Large intestine (tissue), 3 donors: ENCODE measurements at regions not wholly inside any gene's neighbourhood (a gene's known extent, or its start where the extent isn't known, plus 50 kb on each side); places are given as distances from the start of the nearest gene placed in this dataset.

Experiments used
- DNase-seq, 2 donors: peaks; one replicate each; pipeline versions ENCODE4 v3.0.0 to v3.0.0-alpha.2; 2013
- H3K27ac ChIP-seq: one replicate; pipeline ENCODE4 v1.5.1; 2013; ENCODE audit warnings: low read length
- H3K27me3 ChIP-seq: 2 replicates; pipeline ENCODE4 v1.6.1; 2013; ENCODE audit warnings: low read length; ENCODE audit not compliant: control insufficient read depth, insufficient read depth
- H3K36me3 ChIP-seq: 2 replicates; pipeline ENCODE4 v1.6.1; 2013; ENCODE audit warnings: low read length; ENCODE audit not compliant: control insufficient read depth, insufficient read depth
- H3K4me1 ChIP-seq: one replicate; pipeline ENCODE4 v1.6.1; 2013; ENCODE audit warnings: low read length; ENCODE audit not compliant: control insufficient read depth, insufficient read depth
- H3K4me3 ChIP-seq: one replicate; pipeline ENCODE4 v1.5.1; 2013; ENCODE audit warnings: low read length
- H3K9me3 ChIP-seq: one replicate; pipeline ENCODE4 v1.6.1; 2013; ENCODE audit warnings: mild to moderate bottlenecking, low read depth, low read length, moderate library complexity; ENCODE audit not compliant: control insufficient read depth
- WGBS: methylation state at CpG from one replicate; pipeline ENCODE4 v1.1.5; 2013; ENCODE audit warnings: low lambda C conversion rate; ENCODE audit not compliant: insufficient coverage; 5-methylcytosine and 5-hydroxymethylcytosine counted together

DNA sequence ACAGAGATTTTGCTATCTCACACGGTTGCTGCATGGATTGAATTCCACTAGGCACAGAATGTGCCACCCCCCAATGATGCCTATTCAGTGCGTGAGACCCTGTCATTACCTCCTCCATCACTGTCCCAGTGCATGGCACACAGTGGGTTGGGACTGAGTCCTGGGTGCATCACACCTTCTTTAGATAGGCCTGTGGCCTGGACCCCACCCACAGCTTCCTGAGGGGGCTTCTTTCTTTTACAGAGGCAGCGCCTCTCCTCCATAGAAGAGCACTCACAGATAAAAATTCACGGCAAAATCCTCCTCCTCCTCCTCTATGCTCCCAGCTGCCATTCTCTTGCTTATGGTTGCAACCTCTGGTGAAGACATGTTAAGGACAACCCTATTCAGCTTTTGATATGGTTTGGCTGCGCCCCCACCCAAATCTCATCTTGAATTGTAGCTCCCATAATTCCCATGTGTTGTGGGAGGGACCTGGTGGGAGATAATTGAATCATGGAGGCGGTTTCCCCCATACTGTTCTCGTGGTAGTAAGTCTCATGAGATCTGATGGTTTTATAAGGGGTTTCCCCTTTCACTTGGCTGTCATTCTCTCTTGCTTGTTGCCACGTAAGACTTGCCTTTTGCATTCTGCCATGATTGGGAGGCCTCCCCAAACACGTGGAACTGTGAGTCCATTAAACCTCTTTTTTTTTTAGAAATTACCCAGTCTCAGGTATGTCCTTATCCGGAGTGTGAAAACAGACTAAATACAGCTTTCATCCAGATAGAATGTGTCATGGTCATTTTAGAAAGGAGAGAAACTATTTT is 147.6 kb downstream of the KLF13 start:
- no peak for DNase-seq
- Histone ChIP-seq H3K4me3 (no peak overlapping the region), H3K27ac (no peak overlapping the region), H3K36me3 (no peaks in the 10 kb centered on the region), H3K27me3 (peaks cover 3% of the 10 kb centered on the region), H3K4me1 (peaks cover 2% of the 10 kb centered on the region), H3K9me3 (no peaks in the 10 kb centered on the region)
- WGBS = 80% methylated on average over 2 of the region's 10 CpGs

GRCh38 chr15:31476236-31476810 is 149.7 kb downstream of the KLF13 start:
- WGBS = no CpG with 5 or more reads among the region's 7 CpGs
- DNase-seq = no peak
- peaks cover 12% of the 10 kb centered on the region for H3K27me3 ChIP-seq

DNA sequence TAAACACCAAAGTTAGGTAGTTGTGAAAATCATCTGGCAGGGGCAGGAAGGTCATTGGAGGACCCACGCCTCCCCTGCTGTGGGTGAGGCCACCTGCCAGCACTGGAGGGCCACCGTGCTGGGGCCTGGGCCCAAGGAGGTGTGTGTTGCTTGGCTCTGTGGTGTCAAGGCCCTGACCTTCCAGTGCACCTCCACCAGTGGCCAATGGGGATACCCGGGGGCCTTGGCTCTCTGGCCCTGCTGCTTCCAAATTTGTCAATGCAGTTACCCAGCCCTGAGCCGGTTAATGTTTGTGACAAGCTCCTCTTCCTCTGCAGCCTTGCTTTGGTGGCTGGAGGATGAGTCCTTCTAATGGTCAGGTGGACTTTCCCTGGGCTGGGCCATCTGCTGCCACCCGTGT is 150.2 kb downstream of the KLF13 start:
- no peaks in the 10 kb centered on the region for H3K36me3 ChIP-seq
- no peaks in the 10 kb centered on the region for H3K9me3 ChIP-seq
- H3K4me3 ChIP-seq = no peak overlapping the region
- H3K27me3 ChIP-seq = peaks cover 16% of the 10 kb centered on the region
- no peak overlapping the region for H3K27ac ChIP-seq
- no peak for DNase-seq
- WGBS = no CpG with 5 or more reads among the region's 5 CpGs
- H3K4me1 ChIP-seq = peaks cover 2% of the 10 kb centered on the region

More at GRCh38 chr15:31476236-31476810, 149.7 kb downstream of the KLF13 start:
- Histone ChIP-seq H3K4me3 (no peak overlapping the region), H3K4me1 (peaks cover 2% of the 10 kb centered on the region), H3K9me3 (no peaks in the 10 kb centered on the region), H3K36me3 (no peaks in the 10 kb centered on the region), H3K27ac (no peak overlapping the region)

DNA sequence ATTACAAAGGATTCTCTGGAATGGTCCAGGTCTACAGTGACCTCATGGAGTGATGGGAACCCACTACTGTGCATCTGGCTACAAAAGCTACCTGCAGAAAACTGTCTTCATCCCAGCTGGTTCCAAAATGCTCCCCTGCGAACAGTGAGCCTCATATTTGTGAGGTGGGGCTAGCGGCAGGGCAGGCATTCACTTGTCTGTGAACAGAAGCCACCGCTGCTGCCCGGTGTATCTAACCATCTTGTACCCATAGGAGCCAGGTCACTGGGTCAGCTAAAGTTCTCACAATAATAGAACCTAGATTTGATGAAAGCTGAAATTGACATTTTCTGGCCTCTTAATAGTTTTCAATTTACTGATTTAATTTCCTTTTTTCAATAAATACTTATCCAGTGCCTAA is 150.7 kb downstream of the KLF13 start:
- H3K36me3 ChIP-seq = no peaks in the 10 kb centered on the region
- no CpG with 5 or more reads among the region's 4 CpGs for WGBS
- DNase-seq = no peak
- peaks cover 20% of the 10 kb centered on the region for H3K27me3 ChIP-seq
- H3K9me3 ChIP-seq = no peaks in the 10 kb centered on the region
- H3K27ac ChIP-seq = no peak overlapping the region
- no peak overlapping the region for H3K4me3 ChIP-seq
- H3K4me1 ChIP-seq = peaks cover 2% of the 10 kb centered on the region

GRCh38 chr15:31477851-31478701 is 151.4 kb downstream of the KLF13 start:
- no peak for DNase-seq
- no peaks in the 10 kb centered on the region for H3K36me3 ChIP-seq
- 100% methylated on average over 1 of the region's 8 CpGs for WGBS

GRCh38 chr15:31478702-31479221 is 152.1 kb downstream of the KLF13 start:
- no peaks in the 10 kb centered on the region for H3K9me3 ChIP-seq
- DNase-seq = no peak

More at GRCh38 chr15:31477851-31478701, 151.4 kb downstream of the KLF13 start:
- Histone ChIP-seq H3K9me3 (no peaks in the 10 kb centered on the region), H3K4me1 (no peaks in the 10 kb centered on the region), H3K27ac (no peak overlapping the region), H3K27me3 (peaks cover 28% of the 10 kb centered on the region), H3K4me3 (no peak overlapping the region)

DNA sequence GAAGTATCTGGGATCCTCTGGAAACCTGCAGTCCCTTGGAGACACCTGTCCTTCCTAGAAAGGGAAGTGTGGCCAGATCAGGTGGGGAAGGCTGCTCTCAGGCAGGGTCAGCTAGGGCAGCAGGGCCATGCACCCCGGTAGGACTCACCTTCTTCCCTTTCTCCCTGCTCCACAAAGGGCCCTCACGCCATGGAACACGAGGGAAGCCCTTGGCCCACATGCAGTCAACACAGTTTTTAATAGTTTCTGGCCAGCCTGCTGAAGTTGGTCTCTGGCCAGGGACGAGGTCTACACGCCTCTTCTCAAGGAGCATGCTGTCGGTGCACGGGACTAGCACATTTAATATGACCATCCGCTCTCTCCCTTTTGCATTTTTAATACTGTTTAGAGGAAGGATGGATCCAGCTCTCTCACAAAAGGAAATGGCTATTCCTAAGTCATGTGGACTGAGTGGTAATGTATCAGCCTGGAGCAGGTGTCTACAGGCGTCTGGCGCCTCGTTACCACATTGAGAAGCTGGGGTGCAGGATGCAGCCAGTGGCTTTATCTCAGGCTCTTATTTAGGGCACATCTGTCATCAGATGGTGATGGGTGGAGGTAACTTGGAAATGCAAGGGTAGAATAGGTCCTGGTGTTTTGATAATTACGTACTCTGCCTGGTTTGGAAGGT is 153.9 kb downstream of the KLF13 start:
- Histone ChIP-seq H3K27me3 (peaks cover 45% of the 10 kb centered on the region), H3K27ac (no peak overlapping the region), H3K9me3 (peaks cover 9% of the 10 kb centered on the region), H3K4me1 (no peaks in the 10 kb centered on the region), H3K4me3 (no peak overlapping the region), H3K36me3 (no peaks in the 10 kb centered on the region)
- DNase-seq = no peak
- 100% methylated on average over 1 of the region's 12 CpGs for WGBS

More at GRCh38 chr15:31478702-31479221, 152.1 kb downstream of the KLF13 start:
- H3K27me3 ChIP-seq = peaks cover 28% of the 10 kb centered on the region
- no CpG with 5 or more reads among the region's 13 CpGs for WGBS
- H3K4me1 ChIP-seq = no peaks in the 10 kb centered on the region
- no peaks in the 10 kb centered on the region for H3K36me3 ChIP-seq
- no peak overlapping the region for H3K4me3 ChIP-seq
- no peak overlapping the region for H3K27ac ChIP-seq

DNA sequence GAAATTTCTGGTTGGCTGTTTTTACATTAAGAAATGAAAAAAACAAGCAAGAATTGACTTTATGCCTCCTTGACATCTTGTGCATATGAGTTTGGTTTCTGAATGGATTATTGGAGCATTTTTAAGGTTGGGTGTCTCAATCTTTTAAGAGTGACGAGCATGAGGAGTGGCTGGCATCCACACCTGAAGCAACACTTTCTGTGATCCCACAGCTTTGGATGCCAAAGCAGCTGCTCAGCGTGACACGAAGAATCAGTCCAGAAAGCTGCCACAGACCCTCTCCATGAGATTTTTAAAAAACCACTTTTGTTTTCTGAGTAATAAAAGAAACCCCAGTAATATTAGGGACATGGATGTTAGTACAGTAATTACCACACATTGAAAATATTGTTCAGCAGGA is 154.5 kb downstream of the KLF13 start:
- Histone ChIP-seq H3K27me3 (peaks cover 51% of the 10 kb centered on the region), H3K9me3 (peaks cover 9% of the 10 kb centered on the region), H3K4me3 (no peak overlapping the region), H3K36me3 (no peaks in the 10 kb centered on the region), H3K4me1 (no peaks in the 10 kb centered on the region), H3K27ac (no peak overlapping the region)
- no peak for DNase-seq
- WGBS = no CpG with 5 or more reads among the region's 3 CpGs

DNA sequence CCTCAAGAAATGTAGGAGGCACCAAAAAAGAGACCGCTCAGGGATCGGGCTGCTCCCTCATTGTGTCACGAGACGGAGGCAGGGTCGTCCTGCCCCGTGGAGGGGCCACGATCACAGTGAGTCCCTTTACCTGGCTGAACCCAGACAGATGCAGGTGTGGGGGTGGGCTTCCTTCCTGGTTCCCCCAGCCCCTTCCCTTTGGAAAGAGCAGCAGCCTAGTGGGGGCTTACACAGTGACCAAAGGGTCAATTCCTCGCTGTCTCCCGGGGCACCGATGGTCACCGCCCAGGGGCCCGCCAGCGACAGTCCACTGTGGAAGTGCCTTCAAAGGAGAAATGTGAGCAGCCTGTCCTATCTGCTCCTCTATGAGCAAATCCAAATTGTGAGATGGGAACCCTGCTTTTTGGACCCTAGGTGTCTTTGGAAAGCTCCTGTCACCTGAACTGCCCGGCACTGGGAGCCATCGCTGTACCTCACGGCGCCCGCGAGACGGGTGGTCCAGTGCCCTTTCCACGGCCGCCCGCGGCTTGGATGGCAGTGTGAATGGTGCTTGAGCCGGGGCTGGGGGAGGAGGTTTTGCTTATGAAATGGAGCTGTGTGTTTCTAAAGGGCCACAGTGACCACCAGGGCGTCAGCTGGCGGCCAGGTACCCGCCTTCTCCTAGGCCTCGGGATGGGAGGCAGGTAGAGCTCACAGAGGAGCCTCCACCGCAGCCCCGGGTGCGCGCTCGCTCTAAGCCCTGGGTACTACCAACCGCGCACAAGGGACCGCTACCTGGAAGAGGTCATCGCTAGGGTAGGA is 155.7 kb downstream of the KLF13 start:
- WGBS = no CpG with 5 or more reads among the region's 38 CpGs
- Histone ChIP-seq H3K27me3 (peaks cover 63% of the 10 kb centered on the region), H3K36me3 (no peaks in the 10 kb centered on the region), H3K4me3 (no peak overlapping the region), H3K27ac (no peak overlapping the region), H3K9me3 (peaks cover 9% of the 10 kb centered on the region), H3K4me1 (no peaks in the 10 kb centered on the region)
- DNase-seq = no peak
